Aorta (tissue), 5 donors: ENCODE measurements at regions not wholly inside any gene's neighbourhood (a gene's known extent, or its start where the extent isn't known, plus 50 kb on each side); places are given as distances from the start of the nearest gene placed in this dataset.

Source experiments
- ATAC-seq: fragments of 200-7000 bp; cut with Tn5 transposase; one replicate; pipeline ENCODE4 v1.9.1; 2022; ENCODE audit warnings: moderate library complexity; ENCODE audit not compliant: low FRiP score
- DNase-seq, 2 donors: peaks; one replicate each; pipeline ENCODE4 v3.0.0-alpha.2; 2020
- H3K27ac ChIP-seq, 2 donors: one replicate each; pipeline ENCODE4 v1.5.1; 2013; ENCODE audit warnings: low read length in 2 of 2, mild to moderate bottlenecking in 2 of 2, moderate library complexity in 2 of 2, control low read depth in 1 of 2, inconsistent platforms in 1 of 2, low read depth in 1 of 2
- H3K27me3 ChIP-seq, 2 donors: one replicate each; pipeline ENCODE4 v1.6.1; 2013; ENCODE audit warnings: control low read depth in 1 of 2, low read length in 1 of 2, mild to moderate bottlenecking in 1 of 2, moderate library complexity in 1 of 2; ENCODE audit not compliant: insufficient read depth in 2 of 2, control insufficient read depth in 1 of 2
- H3K36me3 ChIP-seq, 2 donors: one replicate each; pipeline ENCODE4 v1.6.1; 2013; ENCODE audit warnings: control low read depth in 1 of 2, low read length in 1 of 2, mild to moderate bottlenecking in 1 of 2; ENCODE audit not compliant: insufficient read depth in 2 of 2, control insufficient read depth in 1 of 2
- H3K4me1 ChIP-seq, 2 donors: one replicate each; pipeline ENCODE4 v1.6.1; 2013; ENCODE audit warnings: low read length in 2 of 2, control low read depth in 1 of 2, mild to moderate bottlenecking in 1 of 2, moderate library complexity in 1 of 2; ENCODE audit not compliant: insufficient read depth in 2 of 2, control insufficient read depth in 1 of 2
- H3K4me3 ChIP-seq, 2 donors: one replicate each; pipeline ENCODE4 v1.5.1; 2013; ENCODE audit warnings: low read length in 2 of 2, control low read depth in 1 of 2, mild to moderate bottlenecking in 1 of 2
- H3K9me3 ChIP-seq: one replicate; pipeline ENCODE4 v1.6.1; 2013; ENCODE audit warnings: mild to moderate bottlenecking, low read length; ENCODE audit not compliant: control insufficient read depth
- WGBS, 2 donors: extraction: QIAGEN DNeasy Blood & Tissue Kit; methylation state at CpG; one replicate each; pipeline ENCODE4 v1.1.7; 2013; 5-methylcytosine and 5-hydroxymethylcytosine counted together
- intact Hi-C, 2 donors: fragments of 100-400 bp; cut with DNase I; formaldehyde crosslinking; loops; one replicate each; pipeline versions ENCODE4 v1.14.2 to v1.15.0; 2022
- donor health status: healthy with polysubstance abuse.
- donor health status: Bipolar disorder and iron deficiency.
- donor health status: DM: no; HTN: no; CAD: no.
- donor health status: DM: no; HTN: no; CAD: no.
- donor health status: DM: yes; HTN: yes; CAD: no.

DNA sequence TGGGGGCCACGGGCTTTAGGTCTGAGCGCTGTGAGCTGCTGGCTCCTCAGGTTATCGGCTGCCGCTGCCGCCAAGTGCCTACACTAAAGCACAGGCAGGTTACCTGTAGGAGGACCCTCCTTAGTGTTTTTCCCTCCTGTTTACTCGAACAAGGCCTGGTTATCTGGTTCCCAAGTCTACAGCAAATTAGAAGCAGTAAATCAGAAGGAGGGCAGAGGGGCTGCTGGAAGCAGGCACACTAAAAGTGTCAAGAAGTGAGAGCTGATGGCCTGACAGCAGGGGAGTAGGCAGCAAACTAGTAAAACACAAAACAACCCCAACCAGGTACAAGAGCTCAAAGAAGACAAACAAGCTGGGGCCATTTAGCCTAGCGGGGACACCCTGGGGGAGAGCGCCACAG lies 125.0 kb upstream of the PJA1 start:
- no peaks in the 10 kb centered on the region for H3K36me3 ChIP-seq
- no peak for ATAC-seq
- no peaks in the 10 kb centered on the region for H3K4me1 ChIP-seq
- H3K27ac ChIP-seq, result no peak overlapping the region
- no peak for DNase-seq
- H3K27me3 ChIP-seq, result no peaks in the 10 kb centered on the region
- WGBS, 2 donors, result 87 to 94% methylated on average over 8 of the region's 8 CpGs
- H3K4me3 ChIP-seq, result no peak overlapping the region
- intact Hi-C loops, result no loop called here
- H3K9me3 ChIP-seq, result no peaks in the 10 kb centered on the region

GRCh38 chrX:69289793-69290123 lies 124.5 kb upstream of the PJA1 start:
- Histone ChIP-seq H3K4me3 (no peak overlapping the region), H3K9me3 (no peaks in the 10 kb centered on the region), H3K36me3 (no peaks in the 10 kb centered on the region), H3K27ac (no peak overlapping the region), H3K27me3 (no peaks in the 10 kb centered on the region), H3K4me1 (no peaks in the 10 kb centered on the region)
- no peak for DNase-seq
- intact Hi-C loops, result loop anchor here (5.0 to 10.0 kb wide), 5 partner anchors 67 to 777 kb away; no protein-coding TSS in a partner anchor
- 58 to 90% methylated on average over 1 of the region's 1 CpG for WGBS, 2 donors
- no peak for ATAC-seq

DNA sequence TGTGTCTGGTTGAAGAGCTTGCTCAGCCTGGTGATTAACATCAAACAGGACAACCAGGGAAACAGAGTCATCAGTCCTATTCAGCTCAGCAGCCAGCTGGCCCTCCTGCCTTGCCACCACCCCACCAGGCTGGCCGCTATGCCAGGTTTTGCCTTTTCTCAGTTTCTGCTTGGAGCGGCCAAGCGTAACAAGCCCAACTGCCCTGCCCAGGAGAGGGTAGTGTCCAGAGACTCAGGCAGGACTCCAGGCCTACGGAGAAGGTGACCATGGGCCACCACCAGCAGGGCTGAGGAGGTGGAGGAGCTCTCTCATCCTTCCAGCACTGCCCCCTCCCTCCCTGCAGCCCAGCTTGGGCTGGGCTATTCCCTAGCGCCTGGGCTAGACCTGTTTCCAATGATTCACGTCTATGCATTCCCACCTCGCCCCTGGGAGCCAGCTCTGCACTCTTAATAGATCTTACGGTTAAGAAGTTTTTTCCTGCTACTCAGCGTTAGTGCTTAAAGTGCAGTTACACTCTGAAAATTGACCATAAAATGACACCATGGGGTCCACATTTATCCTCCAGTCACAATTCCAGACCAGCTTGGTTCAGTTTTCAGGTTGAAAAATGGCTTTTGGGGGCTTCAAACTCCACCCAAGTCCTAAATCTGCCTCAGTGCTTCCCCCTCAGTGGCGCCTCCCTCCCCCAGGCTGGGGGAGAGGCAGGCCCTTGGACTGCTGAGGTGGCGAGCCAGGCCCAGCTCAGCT lies 124.0 kb upstream of the PJA1 start:
- no peaks in the 10 kb centered on the region for H3K9me3 ChIP-seq
- no peaks in the 10 kb centered on the region for H3K4me1 ChIP-seq
- no peak overlapping the region for H3K27ac ChIP-seq
- DNase-seq (no peak), ATAC-seq (no peak)
- H3K27me3 ChIP-seq, result no peaks in the 10 kb centered on the region
- no peaks in the 10 kb centered on the region for H3K36me3 ChIP-seq
- intact Hi-C loops, result loop anchor here (5.0 to 10.0 kb wide), 5 partner anchors 67 to 777 kb away; no protein-coding TSS in a partner anchor
- 75 to 85% methylated on average over 11 of the region's 11 CpGs for WGBS, 2 donors
- H3K4me3 ChIP-seq, result no peak overlapping the region

DNA sequence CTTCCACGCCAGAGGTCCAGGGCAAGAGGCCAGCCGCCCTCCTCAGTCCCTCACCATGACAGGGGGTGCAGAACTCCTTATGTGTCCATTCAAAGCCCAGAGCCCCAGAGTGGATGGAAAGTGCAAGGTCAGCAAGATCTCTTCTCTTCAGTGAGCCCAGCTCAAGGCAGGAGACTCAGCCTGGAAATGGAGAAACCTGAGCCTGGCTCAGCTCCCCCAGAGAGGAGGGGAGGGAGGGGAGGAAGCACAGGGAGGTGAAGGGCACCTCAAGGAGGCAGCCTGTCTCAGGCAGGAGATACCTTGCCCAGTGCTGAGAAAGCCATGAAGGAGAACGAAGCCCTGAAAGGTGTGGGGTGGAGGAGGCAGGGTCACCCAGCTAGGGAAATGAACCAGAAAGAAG lies 121.8 kb upstream of the PJA1 start:
- intact Hi-C loops, result loop anchor here (2.0 to 10.0 kb wide), 6 partner anchors 65 to 775 kb away; no protein-coding TSS in a partner anchor
- whole genome bisulfite sequencing, 2 donors, result 85 to 92% methylated on average over 3 of the region's 3 CpGs
- H3K27me3 ChIP-seq, result no peaks in the 10 kb centered on the region
- no peaks in the 10 kb centered on the region for H3K4me1 ChIP-seq
- H3K27ac ChIP-seq, result no peak overlapping the region
- H3K36me3 ChIP-seq, result no peaks in the 10 kb centered on the region
- H3K4me3 ChIP-seq, result no peak overlapping the region
- no peak for ATAC-seq
- no peaks in the 10 kb centered on the region for H3K9me3 ChIP-seq
- no peak for DNase-seq

- Histone ChIP-seq H3K36me3 (no peaks in the 10 kb centered on the region), H3K4me1 (no peaks in the 10 kb centered on the region), H3K9me3 (no peaks in the 10 kb centered on the region), H3K27me3 (no peaks in the 10 kb centered on the region), H3K27ac (no peak overlapping the region), H3K4me3 (no peak overlapping the region)
- WGBS, 2 donors, result 91 to 92% methylated on average over 6 of the region's 6 CpGs
- no peak for ATAC-seq
- DNase-seq, result no peak
- intact Hi-C loops, result loop anchor here (2.0 to 10.0 kb wide), 6 partner anchors 64 to 774 kb away; no protein-coding TSS in a partner anchor
These were observed 121.3 kb upstream of the PJA1 start for GRCh38 chrX:69286565-69286906.

- peak; percentile 73 to 91 for DNase-seq
- ATAC-seq, result peak; percentile 81
These were observed 120.8 kb upstream of the PJA1 start for GRCh38 chrX:69285881-69286564.

GRCh38 chrX:69285401-69285877 lies 120.2 kb upstream of the PJA1 start:
- Histone ChIP-seq H3K27me3 (no peaks in the 10 kb centered on the region), H3K9me3 (no peaks in the 10 kb centered on the region), H3K36me3 (no peaks in the 10 kb centered on the region), H3K4me1 (no peaks in the 10 kb centered on the region), H3K4me3 (peak overlapping the region; percentile 14 to 21), H3K27ac (no peak overlapping the region)
- DNase-seq (peak in 1 of 2 donors; percentile 71), ATAC-seq (peak; percentile 49)
- WGBS, 2 donors, result 16 to 37% methylated on average over 10 of the region's 10 CpGs
- intact Hi-C loops, result loop anchor here (2.0 to 10.0 kb wide), 6 partner anchors 63 to 773 kb away; no protein-coding TSS in a partner anchor

More at GRCh38 chrX:69285881-69286564, 120.8 kb upstream of the PJA1 start:
- Histone ChIP-seq H3K4me1 (no peaks in the 10 kb centered on the region), H3K36me3 (no peaks in the 10 kb centered on the region), H3K9me3 (no peaks in the 10 kb centered on the region), H3K27me3 (no peaks in the 10 kb centered on the region), H3K4me3 (peak overlapping the region; percentile 14 to 21), H3K27ac (no peak overlapping the region)
- WGBS, 2 donors, result 5 to 15% methylated on average over 31 of the region's 31 CpGs
- intact Hi-C loops, result loop anchor here (2.0 to 10.0 kb wide), 7 partner anchors 64 to 774 kb away; no protein-coding TSS in a partner anchor

- Histone ChIP-seq H3K9me3 (no peaks in the 10 kb centered on the region), H3K36me3 (no peaks in the 10 kb centered on the region), H3K27me3 (no peaks in the 10 kb centered on the region), H3K27ac (no peak overlapping the region), H3K4me3 (no peak overlapping the region), H3K4me1 (no peaks in the 10 kb centered on the region)
- 88 to 96% methylated on average over 8 of the region's 8 CpGs for WGBS, 2 donors
- no peak for ATAC-seq
- intact Hi-C loops, result loop anchor here (2.0 to 10.0 kb wide), 2 partner anchors 190 to 462 kb away; no protein-coding TSS in a partner anchor
- DNase-seq, result no peak
These were observed 119.2 kb upstream of the PJA1 start for GRCh38 chrX:69284491-69284890.
